ENCODE measurements at regions not wholly inside any gene's neighbourhood (a gene's known extent, or its start where the extent isn't known, plus 50 kb on each side); places are given as distances from the start of the nearest gene placed in this dataset.

DNA sequence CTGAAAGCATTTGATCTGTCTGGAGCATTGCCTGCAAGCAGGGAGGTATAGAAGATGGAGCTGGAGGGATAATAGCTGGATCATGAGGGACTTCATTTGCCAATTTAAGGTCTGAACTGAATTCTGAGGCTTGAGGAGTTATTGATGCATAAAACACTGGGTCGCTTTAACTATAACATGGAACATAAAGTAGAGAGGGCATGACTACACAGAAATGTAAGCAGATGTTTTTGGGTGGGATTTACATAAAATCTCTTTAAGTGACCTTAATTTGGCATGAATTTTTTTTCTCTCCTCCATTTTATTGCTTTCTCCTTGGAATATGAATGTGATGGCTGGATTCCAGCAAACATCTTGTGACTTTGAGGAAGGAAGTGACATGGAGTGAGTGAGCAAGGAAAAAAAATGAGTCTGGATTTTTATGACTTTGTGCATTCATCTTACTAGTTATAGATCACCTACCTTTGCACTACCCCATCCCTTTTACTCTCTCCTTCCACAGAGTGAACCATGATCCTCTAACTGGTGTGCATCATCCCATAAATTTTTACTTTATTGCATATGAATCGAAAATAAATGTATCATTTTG, 356.0 kb downstream of the DUSP6 start:
- Histone ChIP-seq H3K27ac (ENCODE audit: low read depth in 2 of 2, low read length in 2 of 2) (no peak overlapping the region), H3K9ac (ENCODE audit: low read length in 3 of 3) (no peak overlapping the region), H3K9me3 (ENCODE audit: control insufficient read depth in 2 of 3, insufficient read depth in 1 of 3, low read length in 3 of 3) (no peaks in the 10 kb centered on the region), H3K4me3 (ENCODE audit: low read length in 3 of 3) (no peak overlapping the region), H3K36me3 (ENCODE audit: control insufficient read depth in 2 of 3, insufficient read depth in 3 of 3, low read length in 3 of 3) (no peaks in the 10 kb centered on the region), H3K4me1 (ENCODE audit: control insufficient read depth in 2 of 3, insufficient read depth in 2 of 3, low read depth in 1 of 3, low read length in 3 of 3) (peaks cover 0 to 5% (median 0%) of the 10 kb centered on the region in 3 donors), H3K27me3 (ENCODE audit: control insufficient read depth, insufficient read depth, low read length) (no peaks in the 10 kb centered on the region)
- intact Hi-C loops (cut with DNase I), result no loop called here
- FAIRE-seq (no peak), DNase-seq (no peak)
- TF ChIP-seq, protein P1, sequence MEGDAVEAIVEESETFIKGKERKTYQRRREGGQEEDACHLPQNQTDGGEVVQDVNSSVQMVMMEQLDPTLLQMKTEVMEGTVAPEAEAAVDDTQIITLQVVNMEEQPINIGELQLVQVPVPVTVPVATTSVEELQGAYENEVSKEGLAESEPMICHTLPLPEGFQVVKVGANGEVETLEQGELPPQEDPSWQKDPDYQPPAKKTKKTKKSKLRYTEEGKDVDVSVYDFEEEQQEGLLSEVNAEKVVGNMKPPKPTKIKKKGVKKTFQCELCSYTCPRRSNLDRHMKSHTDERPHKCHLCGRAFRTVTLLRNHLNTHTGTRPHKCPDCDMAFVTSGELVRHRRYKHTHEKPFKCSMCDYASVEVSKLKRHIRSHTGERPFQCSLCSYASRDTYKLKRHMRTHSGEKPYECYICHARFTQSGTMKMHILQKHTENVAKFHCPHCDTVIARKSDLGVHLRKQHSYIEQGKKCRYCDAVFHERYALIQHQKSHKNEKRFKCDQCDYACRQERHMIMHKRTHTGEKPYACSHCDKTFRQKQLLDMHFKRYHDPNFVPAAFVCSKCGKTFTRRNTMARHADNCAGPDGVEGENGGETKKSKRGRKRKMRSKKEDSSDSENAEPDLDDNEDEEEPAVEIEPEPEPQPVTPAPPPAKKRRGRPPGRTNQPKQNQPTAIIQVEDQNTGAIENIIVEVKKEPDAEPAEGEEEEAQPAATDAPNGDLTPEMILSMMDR (IDR thresholded peaks at IDR 0.05; ENCODE audit: borderline replicate concordance, extremely low read depth, insufficient read depth), result no peak

DNA sequence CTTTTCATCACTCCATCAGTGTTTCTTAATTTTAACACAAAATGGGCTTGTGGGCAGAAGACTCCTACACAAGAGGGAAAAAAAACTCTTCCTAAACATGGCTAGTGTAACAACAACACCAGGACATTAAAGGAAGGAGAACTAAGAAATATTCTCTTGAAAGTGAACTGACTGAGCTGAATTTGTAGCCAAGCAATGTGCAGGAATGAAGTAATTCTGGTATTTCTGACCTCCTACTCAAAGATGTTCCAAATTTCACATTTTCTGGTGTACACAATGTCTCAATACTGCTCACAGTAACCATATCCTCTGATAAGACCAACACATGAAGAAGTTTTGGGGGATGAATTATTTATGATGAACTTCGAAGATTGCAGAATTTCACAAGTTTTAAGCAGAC, 357.3 kb downstream of the DUSP6 start:
- TF ChIP-seq, protein P1 (IDR thresholded peaks at IDR 0.05; ENCODE audit: borderline replicate concordance, extremely low read depth, insufficient read depth), result no peak
- H3K27ac ChIP-seq (ENCODE audit: low read depth in 2 of 2, low read length in 2 of 2), result no peak overlapping the region
- H3K9ac ChIP-seq (ENCODE audit: low read length in 3 of 3), result no peak overlapping the region
- H3K36me3 ChIP-seq (ENCODE audit: control insufficient read depth in 2 of 3, insufficient read depth in 3 of 3, low read length in 3 of 3), result no peaks in the 10 kb centered on the region
- H3K27me3 ChIP-seq (ENCODE audit: control insufficient read depth, insufficient read depth, low read length), result no peaks in the 10 kb centered on the region
- peaks cover 0 to 5% (median 0%) of the 10 kb centered on the region in 3 donors for H3K4me1 ChIP-seq (ENCODE audit: control insufficient read depth in 2 of 3, insufficient read depth in 2 of 3, low read depth in 1 of 3, low read length in 3 of 3)
- intact Hi-C loops (cut with DNase I), result no loop called here
- no peak overlapping the region for H3K4me3 ChIP-seq (ENCODE audit: low read length in 3 of 3)
- no peaks in the 10 kb centered on the region for H3K9me3 ChIP-seq (ENCODE audit: control insufficient read depth in 2 of 3, insufficient read depth in 1 of 3, low read length in 3 of 3)
- FAIRE-seq, result no peak
- no peak for DNase-seq

DNA sequence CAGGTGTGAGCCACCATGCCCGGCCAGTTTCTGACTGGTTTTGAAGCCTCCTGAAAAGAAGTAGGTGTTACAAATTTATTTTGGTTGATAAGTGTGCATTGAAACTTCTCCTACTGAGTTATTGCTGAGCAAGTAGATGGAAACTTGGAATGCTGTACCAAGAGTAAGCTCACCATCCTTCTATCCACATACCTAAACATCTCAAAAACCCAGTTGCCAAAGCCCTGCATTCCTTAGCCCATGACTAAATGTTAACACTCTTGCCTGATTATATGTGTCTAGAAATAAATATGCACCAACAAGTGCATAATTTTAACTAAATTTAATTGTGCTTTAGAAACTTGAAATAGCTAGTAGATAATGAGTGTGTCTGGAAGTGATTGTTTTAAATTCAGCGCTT, 357.8 kb downstream of the DUSP6 start:
- FAIRE-seq (no peak), DNase-seq (no peak)
- intact Hi-C loops (cut with DNase I), result no loop called here
- H3K36me3 ChIP-seq (ENCODE audit: control insufficient read depth in 2 of 3, insufficient read depth in 3 of 3, low read length in 3 of 3), result no peaks in the 10 kb centered on the region
- no peaks in the 10 kb centered on the region for H3K9me3 ChIP-seq (ENCODE audit: control insufficient read depth in 2 of 3, insufficient read depth in 1 of 3, low read length in 3 of 3)
- TF ChIP-seq, protein P1 (IDR thresholded peaks at IDR 0.05; ENCODE audit: borderline replicate concordance, extremely low read depth, insufficient read depth), result no peak
- H3K4me1 ChIP-seq (ENCODE audit: control insufficient read depth in 2 of 3, insufficient read depth in 2 of 3, low read depth in 1 of 3, low read length in 3 of 3), result peaks cover 0 to 5% (median 0%) of the 10 kb centered on the region in 3 donors
- H3K27me3 ChIP-seq (ENCODE audit: control insufficient read depth, insufficient read depth, low read length), result no peaks in the 10 kb centered on the region
- no peak overlapping the region for H3K4me3 ChIP-seq (ENCODE audit: low read length in 3 of 3)
- no peak overlapping the region for H3K9ac ChIP-seq (ENCODE audit: low read length in 3 of 3)
- no peak overlapping the region for H3K27ac ChIP-seq (ENCODE audit: low read depth in 2 of 2, low read length in 2 of 2)

DNA sequence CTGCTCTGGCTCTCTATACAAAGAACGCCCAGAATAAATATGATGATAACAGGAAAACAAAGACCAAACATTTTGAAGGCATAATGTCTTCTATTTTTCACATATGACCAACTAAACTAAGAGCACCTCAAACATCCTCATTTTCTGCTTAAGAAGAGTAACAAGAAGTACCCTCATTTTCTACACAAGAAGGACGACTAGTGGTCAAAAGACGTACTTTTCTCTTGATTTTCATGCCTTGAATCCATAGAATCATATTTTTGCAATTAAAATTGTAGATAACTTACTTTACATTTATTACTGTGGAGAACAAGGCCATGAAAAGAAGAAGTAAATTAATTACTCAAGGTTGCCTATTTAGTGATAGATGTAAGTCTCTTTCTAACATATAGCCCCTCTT, 358.6 kb downstream of the DUSP6 start:
- peak; percentile 97 for FAIRE-seq
- H3K9ac ChIP-seq (ENCODE audit: low read length in 3 of 3), result no peak overlapping the region
- no peak overlapping the region for H3K27ac ChIP-seq (ENCODE audit: low read depth in 2 of 2, low read length in 2 of 2)
- H3K9me3 ChIP-seq (ENCODE audit: control insufficient read depth in 2 of 3, insufficient read depth in 1 of 3, low read length in 3 of 3), result no peaks in the 10 kb centered on the region
- DNase-seq, result peak in 2 of 5 donors; percentile 64 to 79
- intact Hi-C loops (cut with DNase I), result no loop called here
- no peaks in the 10 kb centered on the region for H3K36me3 ChIP-seq (ENCODE audit: control insufficient read depth in 2 of 3, insufficient read depth in 3 of 3, low read length in 3 of 3)
- TF ChIP-seq, protein P1 (IDR thresholded peaks at IDR 0.05; ENCODE audit: borderline replicate concordance, extremely low read depth, insufficient read depth), result peak; percentile 56
- H3K27me3 ChIP-seq (ENCODE audit: control insufficient read depth, insufficient read depth, low read length), result no peaks in the 10 kb centered on the region
- peaks cover 0 to 5% (median 0%) of the 10 kb centered on the region in 3 donors for H3K4me1 ChIP-seq (ENCODE audit: control insufficient read depth in 2 of 3, insufficient read depth in 2 of 3, low read depth in 1 of 3, low read length in 3 of 3)
- no peak overlapping the region for H3K4me3 ChIP-seq (ENCODE audit: low read length in 3 of 3)

All from kidney (tissue), 13 donors.